HepG2 (cell line): ENCODE measurements at regions not wholly inside any gene's neighbourhood (a gene's known extent, or its start where the extent isn't known, plus 50 kb on each side); places are given as distances from the start of the nearest gene placed in this dataset.

Experiments used
- ZNF263 ChIP-seq: sonication (generic); formaldehyde crosslinking; IDR thresholded peaks from 2 replicates; pipeline ENCODE4 v1.4.0; 2020; ENCODE audit warnings: missing genetic modification reagents
- ZNF567 ChIP-seq: sonication (generic); formaldehyde crosslinking; IDR thresholded peaks from 2 replicates; pipeline ENCODE4 v1.8.1; 2023; ENCODE audit warnings: mild to moderate bottlenecking, missing genetic modification reagents, borderline replicate concordance
- TF ChIP-seq, protein P1 (sequence below): IDR thresholded peaks from 2 replicates; pipeline ENCODE4 v1.6.1; 2012; ENCODE audit warnings: inconsistent platforms
- TF ChIP-seq, protein P2 (sequence below): fragments of 450-650 bp; IDR thresholded peaks from 2 replicates; pipeline ENCODE4 v1.6.1; 2016

DNA sequence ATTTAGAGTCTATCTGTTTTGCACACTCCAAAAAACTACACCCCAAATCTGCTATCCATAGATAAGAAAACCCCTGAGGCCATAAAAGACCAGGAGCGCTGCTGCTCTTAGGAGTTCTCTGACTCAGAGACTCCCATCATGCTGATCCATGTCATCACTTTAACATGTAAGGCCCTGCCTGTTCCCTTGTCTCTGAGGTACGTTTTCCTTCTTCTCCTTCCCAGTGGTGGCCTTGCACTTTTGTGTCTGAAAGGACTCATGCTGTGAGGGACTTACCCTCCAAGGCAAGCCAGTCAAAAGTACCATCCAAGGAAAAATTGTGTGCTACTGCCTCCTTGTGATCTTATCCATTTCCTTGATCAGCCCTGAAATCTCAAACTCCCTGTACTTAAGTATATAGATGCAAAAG is 427.4 kb upstream of the NCAM2 start:
- TF ChIP-seq, protein P1, sequence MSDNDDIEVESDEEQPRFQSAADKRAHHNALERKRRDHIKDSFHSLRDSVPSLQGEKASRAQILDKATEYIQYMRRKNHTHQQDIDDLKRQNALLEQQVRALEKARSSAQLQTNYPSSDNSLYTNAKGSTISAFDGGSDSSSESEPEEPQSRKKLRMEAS = no peak
- TF ChIP-seq ZNF263 (no peak), ZNF567 (CRISPR knock-in tag) (no peak)
- TF ChIP-seq, protein P2, sequence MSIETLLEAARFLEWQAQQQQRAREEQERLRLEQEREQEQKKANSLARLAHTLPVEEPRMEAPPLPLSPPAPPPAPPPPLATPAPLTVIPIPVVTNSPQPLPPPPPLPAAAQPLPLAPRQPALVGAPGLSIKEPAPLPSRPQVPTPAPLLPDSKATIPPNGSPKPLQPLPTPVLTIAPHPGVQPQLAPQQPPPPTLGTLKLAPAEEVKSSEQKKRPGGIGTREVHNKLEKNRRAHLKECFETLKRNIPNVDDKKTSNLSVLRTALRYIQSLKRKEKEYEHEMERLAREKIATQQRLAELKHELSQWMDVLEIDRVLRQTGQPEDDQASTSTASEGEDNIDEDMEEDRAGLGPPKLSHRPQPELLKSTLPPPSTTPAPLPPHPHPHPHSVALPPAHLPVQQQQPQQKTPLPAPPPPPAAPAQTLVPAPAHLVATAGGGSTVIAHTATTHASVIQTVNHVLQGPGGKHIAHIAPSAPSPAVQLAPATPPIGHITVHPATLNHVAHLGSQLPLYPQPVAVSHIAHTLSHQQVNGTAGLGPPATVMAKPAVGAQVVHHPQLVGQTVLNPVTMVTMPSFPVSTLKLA = no peak
